ENCODE measurements at regions not wholly inside any gene's neighbourhood (a gene's known extent, or its start where the extent isn't known, plus 50 kb on each side); places are given as distances from the start of the nearest gene placed in this dataset.

- TF ChIP-seq CTCF (conservative IDR thresholded peaks at IDR 0.05; ENCODE audit: low read length) (no peak), EZH2phosphoT487 (IDR thresholded peaks at IDR 0.05; ENCODE audit: borderline replicate concordance, low read depth, low read length) (no peak)
Measured at GRCh38 chr12:97628962-97629361, 166.4 kb downstream of the RMST start.
